WI38 (cell line): ENCODE measurements at regions not wholly inside any gene's neighbourhood (a gene's known extent, or its start where the extent isn't known, plus 50 kb on each side); places are given as distances from the start of the nearest gene placed in this dataset.

Experiments used
- H3K4me3 ChIP-seq: 2 replicates; pipeline ENCODE4 v1.5.1; 2011; ENCODE audit warnings: low read depth, mild to moderate bottlenecking, control low read depth, low read length
- CTCF ChIP-seq: IDR thresholded peaks from 2 replicates; pipeline ENCODE4 v1.5.1; 2012; ENCODE audit warnings: low read depth, mild to moderate bottlenecking, control low read depth, low read length

DNA sequence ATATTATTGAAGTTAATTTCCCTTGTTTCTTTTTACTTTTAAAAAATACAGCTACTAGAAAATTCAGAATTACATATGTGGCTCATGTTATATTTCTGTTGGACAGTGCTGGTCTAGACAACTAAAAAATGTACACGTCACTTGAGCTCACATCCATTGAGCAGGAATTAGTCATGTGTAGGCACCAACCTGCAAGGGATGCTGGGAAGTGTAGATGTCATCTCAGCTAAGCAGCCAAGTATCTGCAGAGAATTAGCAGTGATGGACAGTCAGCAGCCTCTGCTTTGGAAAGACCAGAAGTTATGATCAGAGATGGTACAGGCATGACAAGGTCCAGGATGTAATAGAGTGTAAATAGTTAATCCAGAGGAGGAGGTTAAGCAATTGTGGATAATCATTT is 87.1 kb upstream of the HS3ST2 start:
- no peak for TF ChIP-seq CTCF
- no peak overlapping the region for H3K4me3 ChIP-seq

- no peak overlapping the region for H3K4me3 ChIP-seq
Observed at GRCh38 chr16:22727285-22728166, 86.4 kb upstream of the HS3ST2 start.

DNA sequence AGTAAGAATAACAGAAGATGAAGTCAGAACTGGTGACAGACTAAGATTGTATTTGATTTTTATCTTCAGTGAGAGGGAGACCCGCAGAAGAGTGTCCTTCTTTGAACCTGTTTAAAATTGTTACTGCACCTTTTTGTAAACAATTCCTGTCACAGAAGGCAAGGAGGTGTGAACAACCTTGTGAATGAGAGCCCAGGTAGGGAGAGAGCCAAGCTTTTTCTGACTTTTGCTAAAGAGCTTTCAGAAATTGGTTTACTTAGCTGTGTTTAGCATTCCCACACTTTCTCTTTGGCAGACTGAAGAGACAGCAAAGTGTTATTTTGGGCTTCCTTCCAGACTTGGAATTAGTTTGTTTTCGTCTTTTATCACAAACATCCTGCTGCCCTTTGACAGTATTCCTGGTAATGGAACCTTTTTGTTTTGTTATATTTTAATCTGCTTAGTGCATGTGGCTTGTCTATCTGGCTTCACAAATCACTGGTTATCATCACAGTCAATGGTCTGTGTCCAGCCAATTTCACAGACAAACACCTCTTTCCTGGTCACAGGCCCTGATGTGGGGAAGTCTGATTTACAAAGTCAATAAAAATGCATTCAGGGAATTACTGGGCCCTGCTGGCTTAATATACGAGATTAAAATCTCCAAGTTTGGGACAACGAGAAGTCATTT is 85.7 kb upstream of the HS3ST2 start:
- no peak overlapping the region for H3K4me3 ChIP-seq
- TF ChIP-seq CTCF: no peak

More at GRCh38 chr16:22727285-22728166, 86.4 kb upstream of the HS3ST2 start:
- TF ChIP-seq CTCF: no peak

DNA sequence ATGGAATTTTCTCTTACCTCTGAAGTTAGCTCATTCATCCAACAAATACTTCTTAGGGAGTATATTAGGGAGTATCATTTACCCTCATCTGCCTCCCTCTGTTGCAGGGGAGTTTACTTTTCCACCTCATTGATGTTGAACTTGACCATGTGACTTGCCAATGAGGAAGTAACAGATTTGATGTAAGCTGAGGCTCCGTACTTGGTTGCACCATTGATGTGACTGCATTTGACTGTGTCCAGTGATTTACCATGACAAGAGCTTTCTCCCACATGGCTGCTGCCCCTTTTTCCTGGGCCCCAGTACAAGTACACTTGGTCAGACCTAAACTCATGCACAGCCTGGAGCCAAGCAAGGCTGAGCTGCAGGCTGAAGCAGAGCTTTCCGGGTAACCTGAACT is 81.6 kb upstream of the HS3ST2 start:
- H3K4me3 ChIP-seq: no peak overlapping the region
- TF ChIP-seq CTCF: no peak

- no peak for TF ChIP-seq CTCF
- no peak overlapping the region for H3K4me3 ChIP-seq
Observed at GRCh38 chr16:22732959-22733358, 81.0 kb upstream of the HS3ST2 start.

DNA sequence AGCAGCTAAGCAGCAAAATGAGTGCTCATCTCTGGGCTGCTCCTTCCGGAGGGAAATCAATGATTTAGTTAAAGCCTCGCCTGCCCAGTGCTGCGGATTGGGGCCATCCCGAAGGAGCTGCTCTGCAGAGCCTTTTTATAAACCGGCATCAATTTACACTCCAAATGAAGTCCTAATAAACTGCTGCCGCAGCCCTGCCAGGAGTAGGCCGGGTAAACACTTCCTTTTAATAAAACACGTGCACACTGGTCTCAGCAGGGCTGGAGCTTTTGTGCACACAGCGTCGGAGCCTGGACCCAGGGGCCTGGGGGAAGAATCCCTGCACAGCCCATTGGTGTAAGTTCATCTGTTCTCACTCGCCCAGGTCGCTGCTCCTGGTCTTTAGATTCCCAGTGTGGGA is 79.6 kb upstream of the HS3ST2 start:
- no peak for TF ChIP-seq CTCF
- no peak overlapping the region for H3K4me3 ChIP-seq

GRCh38 chr16:22736791-22737190 is 77.2 kb upstream of the HS3ST2 start:
- no peak for TF ChIP-seq CTCF
- no peak overlapping the region for H3K4me3 ChIP-seq
